ENCODE measurements at regions not wholly inside any gene's neighbourhood (a gene's known extent, or its start where the extent isn't known, plus 50 kb on each side); places are given as distances from the start of the nearest gene placed in this dataset.

- no peak for TF ChIP-seq EP300 (conservative IDR thresholded peaks at IDR 0.05; ENCODE audit: poor library complexity, severe bottlenecking)
- no peak for TF ChIP-seq CTCF (IDR thresholded peaks at IDR 0.05; ENCODE audit: poor library complexity, severe bottlenecking)
- TF ChIP-seq MXI1 (conservative IDR thresholded peaks at IDR 0.05; ENCODE audit: poor library complexity, severe bottlenecking): no peak
- TF ChIP-seq EZH2 (IDR thresholded peaks at IDR 0.05; ENCODE audit: borderline replicate concordance, insufficient read depth, low read length, poor library complexity, severe bottlenecking): no peak
- TF ChIP-seq, protein P1, sequence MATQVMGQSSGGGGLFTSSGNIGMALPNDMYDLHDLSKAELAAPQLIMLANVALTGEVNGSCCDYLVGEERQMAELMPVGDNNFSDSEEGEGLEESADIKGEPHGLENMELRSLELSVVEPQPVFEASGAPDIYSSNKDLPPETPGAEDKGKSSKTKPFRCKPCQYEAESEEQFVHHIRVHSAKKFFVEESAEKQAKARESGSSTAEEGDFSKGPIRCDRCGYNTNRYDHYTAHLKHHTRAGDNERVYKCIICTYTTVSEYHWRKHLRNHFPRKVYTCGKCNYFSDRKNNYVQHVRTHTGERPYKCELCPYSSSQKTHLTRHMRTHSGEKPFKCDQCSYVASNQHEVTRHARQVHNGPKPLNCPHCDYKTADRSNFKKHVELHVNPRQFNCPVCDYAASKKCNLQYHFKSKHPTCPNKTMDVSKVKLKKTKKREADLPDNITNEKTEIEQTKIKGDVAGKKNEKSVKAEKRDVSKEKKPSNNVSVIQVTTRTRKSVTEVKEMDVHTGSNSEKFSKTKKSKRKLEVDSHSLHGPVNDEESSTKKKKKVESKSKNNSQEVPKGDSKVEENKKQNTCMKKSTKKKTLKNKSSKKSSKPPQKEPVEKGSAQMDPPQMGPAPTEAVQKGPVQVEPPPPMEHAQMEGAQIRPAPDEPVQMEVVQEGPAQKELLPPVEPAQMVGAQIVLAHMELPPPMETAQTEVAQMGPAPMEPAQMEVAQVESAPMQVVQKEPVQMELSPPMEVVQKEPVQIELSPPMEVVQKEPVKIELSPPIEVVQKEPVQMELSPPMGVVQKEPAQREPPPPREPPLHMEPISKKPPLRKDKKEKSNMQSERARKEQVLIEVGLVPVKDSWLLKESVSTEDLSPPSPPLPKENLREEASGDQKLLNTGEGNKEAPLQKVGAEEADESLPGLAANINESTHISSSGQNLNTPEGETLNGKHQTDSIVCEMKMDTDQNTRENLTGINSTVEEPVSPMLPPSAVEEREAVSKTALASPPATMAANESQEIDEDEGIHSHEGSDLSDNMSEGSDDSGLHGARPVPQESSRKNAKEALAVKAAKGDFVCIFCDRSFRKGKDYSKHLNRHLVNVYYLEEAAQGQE (IDR thresholded peaks at IDR 0.05; ENCODE audit: borderline replicate concordance): no peak
- no peak for TF ChIP-seq POLR2AphosphoS5 (IDR thresholded peaks at IDR 0.05)
Observed at GRCh38 chr13:82654861-82655855, 1227.1 kb downstream of the SLITRK1 start.
